Astrocyte of the spinal cord (primary cell): ENCODE measurements at regions not wholly inside any gene's neighbourhood (a gene's known extent, or its start where the extent isn't known, plus 50 kb on each side); places are given as distances from the start of the nearest gene placed in this dataset.

ENCODE experiments used
- DNase-seq: peaks from one replicate; pipeline ENCODE4 v3.0.0; 2011; ENCODE audit warnings: low read depth, low spot score
- H3K4me3 ChIP-seq: 2 replicates; pipeline ENCODE4 v1.5.1; 2011; ENCODE audit warnings: low read depth, mild to moderate bottlenecking, low read length, moderate library complexity
- CTCF ChIP-seq: IDR thresholded peaks from 2 replicates; pipeline ENCODE4 v1.5.1; 2012; ENCODE audit warnings: low read depth, mild to moderate bottlenecking, low read length, inconsistent platforms
- in situ Hi-C: cut with HindIII; loops from 2 replicates; pipeline ENCODE4 v1.10.0; 2017; ENCODE audit warnings: low sequenced_read_pairs

- no peak overlapping the region for H3K4me3 ChIP-seq
- in situ Hi-C loops: loop anchor here (25.0 kb wide), 1 partner anchor 104 kb away; no protein-coding TSS in a partner anchor
- peak; percentile 63 for DNase-seq
- TF ChIP-seq CTCF: no peak
Measured at GRCh38 chr4:176432811-176433540, 113.2 kb downstream of the SPCS3 start.

DNA sequence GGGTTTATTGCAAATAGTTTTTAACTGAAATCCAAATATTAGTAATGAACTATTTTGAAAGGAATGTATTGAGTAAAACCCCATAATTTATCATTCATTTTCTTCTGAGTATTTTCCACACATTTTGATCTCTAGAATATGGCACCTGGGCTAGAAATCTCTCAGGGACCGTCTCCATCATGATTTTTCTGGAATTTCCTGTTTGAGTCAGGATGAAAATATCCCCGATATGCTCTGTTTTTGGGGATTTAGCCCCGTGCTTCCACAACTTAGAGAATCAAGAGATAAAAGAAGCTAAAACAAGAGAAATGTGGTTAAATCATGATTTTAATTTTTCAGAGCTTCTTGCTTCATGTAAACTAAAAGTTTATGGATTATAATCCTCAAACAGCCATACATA lies 114.2 kb downstream of the SPCS3 start:
- H3K4me3 ChIP-seq: no peak overlapping the region
- TF ChIP-seq CTCF: no peak
- DNase-seq: no peak
- in situ Hi-C loops: loop anchor here (25.0 kb wide), 1 partner anchor 103 kb away; no protein-coding TSS in a partner anchor

GRCh38 chr4:176435901-176436292 lies 116.1 kb downstream of the SPCS3 start:
- no peak for TF ChIP-seq CTCF
- peak; percentile 85 for DNase-seq
- in situ Hi-C loops: loop anchor here (25.0 kb wide), 1 partner anchor 101 kb away; no protein-coding TSS in a partner anchor
- no peak overlapping the region for H3K4me3 ChIP-seq

DNA sequence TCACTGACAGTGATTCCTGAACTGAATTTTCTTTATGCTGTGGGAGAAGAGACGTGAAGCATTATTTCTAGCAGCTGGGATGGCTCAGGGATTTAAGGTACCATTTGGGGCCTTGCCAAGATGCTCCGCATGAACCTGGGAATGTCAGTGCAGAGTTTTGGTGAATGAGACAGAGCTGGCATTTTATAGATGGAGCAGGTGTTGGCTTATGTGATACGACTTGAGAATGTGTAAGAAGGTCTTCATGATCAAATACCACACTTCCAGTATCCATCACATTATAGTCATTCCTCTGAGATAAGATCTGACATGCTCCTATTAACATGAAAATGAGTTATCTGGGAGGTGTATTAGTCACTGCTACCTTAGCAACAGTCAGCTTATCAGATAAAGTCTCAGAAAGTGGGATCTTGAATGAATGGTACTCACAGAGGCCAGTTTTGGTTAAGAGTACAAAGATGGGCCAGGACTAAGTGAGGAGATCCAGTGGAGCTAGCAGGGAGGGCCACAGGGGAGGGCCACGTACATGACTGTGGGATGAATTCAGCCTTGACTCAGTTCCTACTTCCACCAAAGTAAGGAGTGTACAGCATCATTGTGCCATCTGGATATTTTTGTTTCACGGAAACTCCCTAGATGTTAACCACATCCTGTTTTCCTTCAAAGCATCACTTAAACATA lies 116.7 kb downstream of the SPCS3 start:
- in situ Hi-C loops: loop anchor here (25.0 kb wide), 1 partner anchor 101 kb away; no protein-coding TSS in a partner anchor
- DNase-seq: peak; percentile 78
- no peak for TF ChIP-seq CTCF
- H3K4me3 ChIP-seq: no peak overlapping the region

DNA sequence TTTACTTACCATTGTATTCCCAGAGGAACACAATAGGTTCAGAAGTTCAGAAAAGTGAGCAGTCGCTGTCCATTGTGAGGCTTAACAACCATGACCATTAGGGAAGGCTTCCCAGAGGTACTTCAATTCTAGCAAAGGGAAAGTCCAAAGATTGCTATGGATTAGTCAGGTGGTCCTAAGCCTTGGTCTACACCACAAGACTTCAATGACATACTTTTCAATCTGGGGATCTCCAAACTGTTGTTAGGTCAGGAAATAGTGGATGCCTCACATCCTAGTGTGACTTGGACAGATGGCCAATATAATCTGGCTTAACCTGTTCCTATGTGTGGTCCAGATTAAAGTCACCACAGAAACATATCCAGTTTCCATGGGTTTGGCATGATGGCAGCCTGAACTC lies 118.0 kb downstream of the SPCS3 start:
- H3K4me3 ChIP-seq: no peak overlapping the region
- DNase-seq: peak; percentile 12
- in situ Hi-C loops: loop anchor here (25.0 kb wide), 1 partner anchor 100 kb away; no protein-coding TSS in a partner anchor
- no peak for TF ChIP-seq CTCF

- H3K4me3 ChIP-seq: no peak overlapping the region
- no peak for DNase-seq
- no peak for TF ChIP-seq CTCF
- in situ Hi-C loops: loop anchor here (25.0 kb wide), 1 partner anchor 99 kb away; no protein-coding TSS in a partner anchor
Measured at GRCh38 chr4:176438401-176438800, 118.6 kb downstream of the SPCS3 start.
